ENCODE measurements at regions not wholly inside any gene's neighbourhood (a gene's known extent, or its start where the extent isn't known, plus 50 kb on each side); places are given as distances from the start of the nearest gene placed in this dataset.

DNA sequence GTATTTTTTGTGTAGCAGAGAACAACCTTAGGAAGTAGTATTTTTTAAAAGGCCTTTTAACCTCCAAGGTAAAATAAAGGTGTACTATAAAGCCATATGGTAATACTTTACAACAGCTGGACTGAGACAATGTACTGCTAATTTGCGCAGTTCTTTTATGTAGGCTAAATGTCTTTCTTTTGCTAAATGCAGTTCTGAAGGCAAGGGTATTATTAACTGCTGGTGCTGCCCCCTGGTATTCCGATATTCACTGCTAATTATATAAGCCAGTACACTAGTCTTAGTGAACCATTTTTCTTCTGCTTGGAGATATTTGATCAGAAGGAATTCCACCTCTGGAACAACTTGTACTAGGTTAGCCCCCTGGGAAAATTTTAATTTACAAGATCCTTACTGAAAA is 272.0 kb upstream of the FERD3L start:
- TF ChIP-seq, protein P1, sequence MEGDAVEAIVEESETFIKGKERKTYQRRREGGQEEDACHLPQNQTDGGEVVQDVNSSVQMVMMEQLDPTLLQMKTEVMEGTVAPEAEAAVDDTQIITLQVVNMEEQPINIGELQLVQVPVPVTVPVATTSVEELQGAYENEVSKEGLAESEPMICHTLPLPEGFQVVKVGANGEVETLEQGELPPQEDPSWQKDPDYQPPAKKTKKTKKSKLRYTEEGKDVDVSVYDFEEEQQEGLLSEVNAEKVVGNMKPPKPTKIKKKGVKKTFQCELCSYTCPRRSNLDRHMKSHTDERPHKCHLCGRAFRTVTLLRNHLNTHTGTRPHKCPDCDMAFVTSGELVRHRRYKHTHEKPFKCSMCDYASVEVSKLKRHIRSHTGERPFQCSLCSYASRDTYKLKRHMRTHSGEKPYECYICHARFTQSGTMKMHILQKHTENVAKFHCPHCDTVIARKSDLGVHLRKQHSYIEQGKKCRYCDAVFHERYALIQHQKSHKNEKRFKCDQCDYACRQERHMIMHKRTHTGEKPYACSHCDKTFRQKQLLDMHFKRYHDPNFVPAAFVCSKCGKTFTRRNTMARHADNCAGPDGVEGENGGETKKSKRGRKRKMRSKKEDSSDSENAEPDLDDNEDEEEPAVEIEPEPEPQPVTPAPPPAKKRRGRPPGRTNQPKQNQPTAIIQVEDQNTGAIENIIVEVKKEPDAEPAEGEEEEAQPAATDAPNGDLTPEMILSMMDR (IDR thresholded peaks at IDR 0.05), result no peak
- TF ChIP-seq POLR2A (IDR thresholded peaks at IDR 0.05), result no peak

All from esophagus squamous epithelium (tissue), 4 donors.